WTC11 (cell line): ENCODE measurements at regions not wholly inside any gene's neighbourhood (a gene's known extent, or its start where the extent isn't known, plus 50 kb on each side); places are given as distances from the start of the nearest gene placed in this dataset.

Source experiments
- ATF2 ChIP-seq: sonication (generic); formaldehyde crosslinking; IDR thresholded peaks from 2 replicates; pipeline ENCODE4 v1.8.1; 2022; ENCODE audit warnings: low read depth, missing genetic modification reagents, borderline replicate concordance
- CTCF ChIP-seq: fragments of 200-600 bp; IDR thresholded peaks from 2 replicates; pipeline ENCODE4 v1.8.0; 2022; ENCODE audit warnings: antibody characterized with exemption
- E2F1 ChIP-seq: sonication (generic); formaldehyde crosslinking; IDR thresholded peaks from 2 replicates; pipeline ENCODE4 v1.8.0; 2022; ENCODE audit warnings: mild to moderate bottlenecking, missing genetic modification reagents
- EMX1 ChIP-seq: fragments of 250-450 bp; sonication (Bioruptor Pico); IDR thresholded peaks from 2 replicates; pipeline ENCODE4 v1.8.0; 2021; ENCODE audit warnings: mild to moderate bottlenecking
- ESRRA ChIP-seq: sonication (generic); formaldehyde crosslinking; IDR thresholded peaks from 2 replicates; pipeline ENCODE4 v1.8.1; 2022; ENCODE audit warnings: mild to moderate bottlenecking, missing genetic modification reagents, borderline replicate concordance
- ETV6 ChIP-seq: sonication (generic); formaldehyde crosslinking; IDR thresholded peaks from 2 replicates; pipeline ENCODE4 v1.8.1; 2022; ENCODE audit warnings: mild to moderate bottlenecking, missing genetic modification reagents
- MXD4 ChIP-seq: fragments of 250-450 bp; sonication (Bioruptor Pico); IDR thresholded peaks from 2 replicates; pipeline ENCODE4 v1.8.0; 2021; ENCODE audit warnings: mild to moderate bottlenecking, moderate library complexity, borderline replicate concordance
- NFYB ChIP-seq: sonication (generic); formaldehyde crosslinking; conservative IDR thresholded peaks from 2 replicates; pipeline ENCODE4 v1.8.0; 2022; ENCODE audit warnings: low read depth, missing genetic modification reagents
- PREB ChIP-seq: sonication (generic); formaldehyde crosslinking; IDR thresholded peaks from 2 replicates; pipeline ENCODE4 v1.8.1; 2022; ENCODE audit warnings: mild to moderate bottlenecking, missing genetic modification reagents, moderate library complexity, borderline replicate concordance
- SMAD4 ChIP-seq: sonication (generic); formaldehyde crosslinking; IDR thresholded peaks from 2 replicates; pipeline ENCODE4 v1.8.0; 2022; ENCODE audit warnings: mild to moderate bottlenecking, missing genetic modification reagents
- USF1 ChIP-seq: sonication (generic); formaldehyde crosslinking; IDR thresholded peaks from 2 replicates; pipeline ENCODE4 v1.8.0; 2022; ENCODE audit warnings: mild to moderate bottlenecking, missing genetic modification reagents
- USF2 ChIP-seq: sonication (generic); formaldehyde crosslinking; IDR thresholded peaks from 2 replicates; pipeline ENCODE4 v1.8.1; 2023; ENCODE audit warnings: mild to moderate bottlenecking, missing genetic modification reagents, moderate library complexity

- TF ChIP-seq ETV6 (no peak), ATF2 (CRISPR knock-in tag) (no peak), CTCF (no peak), PREB (CRISPR knock-in tag) (no peak), USF1 (no peak), ESRRA (no peak), USF2 (CRISPR knock-in tag) (no peak), EMX1 (no peak), NFYB (no peak), MXD4 (CRISPR knock-in tag) (no peak), SMAD4 (CRISPR knock-in tag) (no peak), E2F1 (CRISPR knock-in tag) (no peak)
Measured at GRCh38 chrX:6852121-6852520, 295.4 kb upstream of the STS start.
